HEK293 (cell line): ENCODE measurements at regions not wholly inside any gene's neighbourhood (a gene's known extent, or its start where the extent isn't known, plus 50 kb on each side); places are given as distances from the start of the nearest gene placed in this dataset.

Source experiments
- ATF2 ChIP-seq: fragments of 450-650 bp; formaldehyde crosslinking; IDR thresholded peaks from 2 replicates; pipeline ENCODE4 v1.5.1; 2016; ENCODE audit warnings: missing biosample characterization, missing genetic modification characterization, low read depth
- KLF10 ChIP-seq: fragments of 450-650 bp; IDR thresholded peaks from 2 replicates; pipeline ENCODE4 v1.5.1; 2018; ENCODE audit warnings: missing biosample characterization, mild to moderate bottlenecking, missing genetic modification characterization
- KLF9 ChIP-seq: fragments of 450-650 bp; formaldehyde crosslinking; IDR thresholded peaks from 2 replicates; pipeline ENCODE4 v1.5.1; 2016; ENCODE audit warnings: missing biosample characterization, missing genetic modification characterization, low read depth
- PBX3 ChIP-seq: sonication (generic); formaldehyde crosslinking; IDR thresholded peaks from 2 replicates; pipeline ENCODE4 v1.8.1; 2022; ENCODE audit warnings: mild to moderate bottlenecking, moderate library complexity, missing genetic modification reagents
- PRDM4 ChIP-seq: fragments of 450-650 bp; formaldehyde crosslinking; IDR thresholded peaks from 2 replicates; pipeline ENCODE4 v1.5.1; 2017; ENCODE audit warnings: missing biosample characterization, missing genetic modification characterization
- PRDM6 ChIP-seq: fragments of 450-650 bp; formaldehyde crosslinking; IDR thresholded peaks from 2 replicates; pipeline ENCODE4 v1.5.1; 2017; ENCODE audit warnings: missing biosample characterization, missing genetic modification characterization
- SCRT1 ChIP-seq: fragments of 450-650 bp; formaldehyde crosslinking; IDR thresholded peaks from 2 replicates; pipeline ENCODE4 v1.5.1; 2016; ENCODE audit warnings: missing biosample characterization, missing genetic modification characterization, borderline replicate concordance
- TCF7L2 ChIP-seq: IDR thresholded peaks from 2 replicates; pipeline ENCODE4 v1.6.1; 2011; ENCODE audit warnings: low read depth, mild to moderate bottlenecking, inconsistent platforms, low read length, moderate library complexity, borderline replicate concordance
- ZBTB48 ChIP-seq: fragments of 450-650 bp; formaldehyde crosslinking; IDR thresholded peaks from 2 replicates; pipeline ENCODE4 v1.5.1; 2016; ENCODE audit warnings: missing biosample characterization, missing genetic modification characterization
- ZBTB8A ChIP-seq: fragments of 450-650 bp; formaldehyde crosslinking; IDR thresholded peaks from 2 replicates; pipeline ENCODE4 v1.5.1; 2016; ENCODE audit warnings: missing biosample characterization, missing genetic modification characterization
- ZNF155 ChIP-seq: fragments of 450-650 bp; formaldehyde crosslinking; IDR thresholded peaks from 2 replicates; pipeline ENCODE4 v1.5.1; 2016; ENCODE audit warnings: missing biosample characterization, missing genetic modification characterization
- ZNF16 ChIP-seq: fragments of 450-650 bp; formaldehyde crosslinking; IDR thresholded peaks from 2 replicates; pipeline ENCODE4 v1.5.1; 2016; ENCODE audit warnings: low read depth, missing biosample characterization, missing genetic modification characterization
- ZNF2 ChIP-seq: fragments of 450-650 bp; formaldehyde crosslinking; IDR thresholded peaks from 2 replicates; pipeline ENCODE4 v1.5.1; 2016; ENCODE audit warnings: missing biosample characterization, missing genetic modification characterization
- ZNF239 ChIP-seq: fragments of 450-650 bp; formaldehyde crosslinking; IDR thresholded peaks from 2 replicates; pipeline ENCODE4 v1.5.1; 2016; ENCODE audit warnings: missing biosample characterization, missing genetic modification characterization
- ZNF248 ChIP-seq: fragments of 450-650 bp; formaldehyde crosslinking; IDR thresholded peaks from 2 replicates; pipeline ENCODE4 v1.5.1; 2017; ENCODE audit warnings: missing biosample characterization, missing genetic modification characterization
- ZNF274 ChIP-seq, 2 experiments: fragments of 200-500 bp in 1 of 2; fragments of 450-650 bp in 1 of 2; sonication (Bioruptor generic) in 1 of 2; formaldehyde crosslinking in 1 of 2; IDR thresholded peaks; 2 replicates each; pipeline versions ENCODE4 v1.5.1 to v1.6.1; 2014 to 2016; ENCODE audit warnings: borderline replicate concordance in 1 of 2, inconsistent platforms in 1 of 2, low read length in 1 of 2, missing biosample characterization in 1 of 2, missing genetic modification characterization in 1 of 2
- ZNF280C ChIP-seq: fragments of 450-650 bp; formaldehyde crosslinking; IDR thresholded peaks from 2 replicates; pipeline ENCODE4 v1.5.1; 2016; ENCODE audit warnings: missing biosample characterization, missing genetic modification characterization
- ZNF302 ChIP-seq: fragments of 450-650 bp; formaldehyde crosslinking; IDR thresholded peaks from 2 replicates; pipeline ENCODE4 v1.5.1; 2016; ENCODE audit warnings: missing biosample characterization, missing genetic modification characterization, low read depth
- ZNF398 ChIP-seq: fragments of 450-650 bp; formaldehyde crosslinking; IDR thresholded peaks from 2 replicates; pipeline ENCODE4 v1.5.1; 2017; ENCODE audit warnings: missing biosample characterization, missing genetic modification characterization
- ZNF623 ChIP-seq: fragments of 450-650 bp; formaldehyde crosslinking; IDR thresholded peaks from 2 replicates; pipeline ENCODE4 v1.5.1; 2016; ENCODE audit warnings: missing biosample characterization, missing genetic modification characterization
- ZNF629 ChIP-seq: fragments of 450-650 bp; formaldehyde crosslinking; IDR thresholded peaks from 2 replicates; pipeline ENCODE4 v1.5.1; 2017; ENCODE audit warnings: missing biosample characterization, missing genetic modification characterization
- ZNF768 ChIP-seq: fragments of 450-650 bp; formaldehyde crosslinking; IDR thresholded peaks from 2 replicates; pipeline ENCODE4 v1.5.1; 2018; ENCODE audit warnings: missing biosample characterization, mild to moderate bottlenecking, missing genetic modification characterization
- ZNF830 ChIP-seq: fragments of 450-650 bp; IDR thresholded peaks from 2 replicates; pipeline ENCODE4 v1.5.0; 2018; ENCODE audit warnings: missing biosample characterization, missing genetic modification characterization, low read depth, mild to moderate bottlenecking, moderate library complexity
- ZSCAN18 ChIP-seq: fragments of 450-650 bp; formaldehyde crosslinking; IDR thresholded peaks from 2 replicates; pipeline ENCODE4 v1.5.1; 2016; ENCODE audit warnings: missing biosample characterization, missing genetic modification characterization
- ZSCAN30 ChIP-seq: fragments of 450-650 bp; IDR thresholded peaks from 2 replicates; pipeline ENCODE4 v1.5.1; 2018; ENCODE audit warnings: missing biosample characterization, mild to moderate bottlenecking, missing genetic modification characterization, moderate library complexity

GRCh38 chr18:59052965-59053820 is 86.5 kb upstream of the SEC11C start (continued):
- TF ChIP-seq PRDM6 (tag by site-specific recombination): peak; percentile 99
- no peak for TF ChIP-seq PBX3
- TF ChIP-seq ZNF830: no peak
- TF ChIP-seq ZSCAN18: no peak
- TF ChIP-seq TCF7L2: no peak
- TF ChIP-seq ZNF274 (IDR thresholded peaks at IDR 0.05; ENCODE audit: low read length): no peak
- TF ChIP-seq ZNF274 (tag by site-specific recombination; IDR thresholded peaks at IDR 0.05; ENCODE audit: borderline replicate concordance): no peak
- TF ChIP-seq ZBTB48 (tag by site-specific recombination): no peak
- no peak for TF ChIP-seq ZBTB8A
- no peak for TF ChIP-seq KLF9
- TF ChIP-seq ZNF248 (tag by site-specific recombination): no peak
- TF ChIP-seq ATF2 (tag by site-specific recombination): no peak
- no peak for TF ChIP-seq ZNF629 (tag by site-specific recombination)
- peak; percentile 38; the same call in 1 of the 2 replicates for TF ChIP-seq ZNF302
- TF ChIP-seq ZNF768 (tag by site-specific recombination): no peak
- no peak for TF ChIP-seq ZNF16 (tag by site-specific recombination)
- TF ChIP-seq PRDM4 (tag by site-specific recombination): peak; percentile 83
- no peak for TF ChIP-seq ZNF280C
- TF ChIP-seq ZNF398 (tag by site-specific recombination): no peak
- TF ChIP-seq ZNF623 (tag by site-specific recombination): no peak
- no peak for TF ChIP-seq ZNF2 (tag by site-specific recombination)
- no peak for TF ChIP-seq ZNF155 (tag by site-specific recombination)
- TF ChIP-seq SCRT1 (tag by site-specific recombination): no peak; the same call in 1 of the 2 replicates
- 0 out of 2 replicates have a peak, but pooled peaks have one; percentile 22 for TF ChIP-seq KLF10 (tag by site-specific recombination)
- no peak for TF ChIP-seq ZNF239 (tag by site-specific recombination)
- peak; percentile 97 for TF ChIP-seq ZSCAN30
